ENCODE measurements at regions not wholly inside any gene's neighbourhood (a gene's known extent, or its start where the extent isn't known, plus 50 kb on each side); places are given as distances from the start of the nearest gene placed in this dataset.
"Not testable (repeated sequence)": the region's sequence is repeated elsewhere in the genome, so short reads cannot be mapped to it uniquely, and the experiment has no call there.

GRCh38 chr1:58206749-58207148, 339.8 kb downstream of the OMA1 start:
- no peak for DNase-seq (ENCODE audit: low read depth in 4 of 4, low spot score in 3 of 4)

GRCh38 chr1:58204284-58204683, 342.2 kb downstream of the OMA1 start:
- DNase-seq (ENCODE audit: low read depth in 4 of 4, low spot score in 3 of 4) = no peak

- no peak for DNase-seq (ENCODE audit: low read depth in 4 of 4, low spot score in 3 of 4)
Observed at GRCh38 chr1:58201492-58202106, 344.9 kb downstream of the OMA1 start.

DNA sequence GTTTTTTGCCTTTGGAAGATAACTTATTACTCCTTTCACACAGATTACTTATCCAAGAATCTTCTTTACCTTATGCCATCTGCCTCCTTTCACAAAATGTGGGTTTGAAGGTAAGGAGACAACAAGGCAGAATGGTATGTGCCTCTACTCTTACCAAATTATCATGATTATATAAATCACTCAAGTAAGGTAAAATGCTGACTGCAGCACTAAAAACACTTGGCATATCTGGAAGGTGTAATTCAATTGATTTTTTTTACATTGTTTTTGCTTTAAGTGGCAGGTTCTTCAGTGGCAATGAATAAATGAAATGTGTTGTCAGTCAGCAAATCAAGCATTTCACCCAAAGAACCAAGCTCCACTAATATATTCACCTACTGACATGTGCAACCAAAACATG, 346.1 kb downstream of the OMA1 start:
- no peak for DNase-seq (ENCODE audit: low read depth in 4 of 4, low spot score in 3 of 4)

GRCh38 chr1:58197811-58198210, 348.7 kb downstream of the OMA1 start:
- no peak for DNase-seq (ENCODE audit: low read depth in 4 of 4, low spot score in 3 of 4)

GRCh38 chr1:58190267-58190988, 356.1 kb downstream of the OMA1 start:
- no peak for DNase-seq (ENCODE audit: low read depth in 4 of 4, low spot score in 3 of 4)

DNA sequence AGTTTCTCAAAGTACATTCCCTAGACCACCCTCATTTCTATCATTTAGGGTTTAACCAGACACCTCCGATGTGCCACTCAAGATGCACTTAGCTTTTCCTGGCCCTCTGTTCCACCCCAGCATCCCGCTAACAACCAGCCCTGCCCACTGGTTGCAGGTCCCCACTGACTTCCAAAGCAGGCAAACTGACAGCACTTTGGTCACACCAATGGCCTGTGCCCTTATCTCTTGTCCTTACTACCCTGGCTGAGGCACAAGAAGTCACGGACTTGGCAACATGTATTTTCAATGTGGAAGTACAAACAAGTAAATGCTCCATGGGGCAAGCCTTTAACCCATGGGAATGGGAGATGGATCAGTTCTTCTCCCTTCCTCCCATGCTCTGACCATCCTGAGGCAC, 357.1 kb downstream of the OMA1 start:
- no peak for DNase-seq (ENCODE audit: low read depth in 4 of 4, low spot score in 3 of 4)

- DNase-seq (ENCODE audit: low read depth in 4 of 4, low spot score in 3 of 4) = no peak
Observed at GRCh38 chr1:58183286-58183685, 363.2 kb downstream of the OMA1 start.

DNA sequence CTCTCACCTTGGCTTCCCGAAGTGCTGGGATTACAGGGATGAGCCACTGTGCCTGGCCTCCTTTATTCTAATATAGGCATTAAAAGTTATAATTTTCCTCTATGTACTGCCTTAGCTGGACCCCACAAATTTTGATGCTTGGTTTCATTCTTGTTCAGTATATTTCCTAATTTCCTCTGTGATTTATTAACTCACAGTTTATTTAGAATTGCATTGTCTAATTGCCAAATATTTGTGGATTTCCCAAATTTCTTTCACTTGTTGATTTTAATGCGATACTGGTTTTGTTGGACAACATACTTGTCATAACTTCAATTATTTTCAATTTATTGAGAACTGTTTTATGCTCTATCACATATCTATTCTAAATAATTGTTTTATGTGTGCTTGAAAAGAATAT, 366.0 kb downstream of the OMA1 start:
- DNase-seq (ENCODE audit: low read depth in 4 of 4, low spot score in 3 of 4) = no peak

DNA sequence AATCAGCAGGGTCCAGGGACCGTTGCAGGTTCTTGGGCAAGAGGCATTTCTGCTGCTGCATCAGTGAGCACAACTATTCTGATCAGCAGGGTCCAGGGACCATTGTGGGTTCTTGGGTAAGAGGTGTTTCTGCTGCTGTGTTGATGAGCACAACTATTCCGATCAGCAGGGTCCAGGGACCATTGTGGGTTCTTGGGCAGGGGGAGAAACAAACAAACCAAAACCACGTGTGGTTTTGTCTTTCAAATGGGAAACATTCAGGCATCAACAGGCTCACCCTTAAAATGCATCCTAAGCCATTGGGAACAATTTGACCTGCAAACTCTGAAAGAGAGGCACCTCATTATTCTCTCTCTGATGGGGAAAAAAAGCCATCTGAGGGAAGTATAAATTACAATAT, 377.4 kb downstream of the OMA1 start:
- DNase-seq (ENCODE audit: low read depth in 4 of 4, low spot score in 3 of 4) = not testable (repeated sequence)

DNA sequence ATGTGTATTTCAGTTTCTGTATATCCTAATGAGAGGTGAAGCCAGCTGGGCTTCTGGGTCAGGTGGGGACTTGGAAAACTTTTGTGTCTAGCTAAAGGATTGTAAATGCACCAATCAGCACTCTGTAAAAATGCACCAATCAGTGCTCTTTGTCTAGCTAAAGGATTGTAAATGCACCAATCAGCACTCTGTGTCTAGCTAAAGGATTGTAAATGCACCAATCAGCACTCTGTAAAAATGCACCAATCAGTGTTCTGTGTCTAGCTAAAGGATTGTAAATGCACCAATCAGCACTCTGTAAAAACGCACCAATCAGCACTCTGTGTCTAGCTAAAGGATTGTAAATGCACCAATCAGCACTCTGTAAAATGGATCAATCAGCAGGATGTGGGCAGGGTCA, 379.4 kb downstream of the OMA1 start:
- DNase-seq (ENCODE audit: low read depth in 4 of 4, low spot score in 3 of 4) = not testable (repeated sequence)

GRCh38 chr1:58166417-58166816, 380.1 kb downstream of the OMA1 start:
- DNase-seq (ENCODE audit: low read depth in 4 of 4, low spot score in 3 of 4) = no peak

GRCh38 chr1:58165073-58165472, 381.5 kb downstream of the OMA1 start:
- DNase-seq (ENCODE audit: low read depth in 4 of 4, low spot score in 3 of 4) = no peak

GRCh38 chr1:58162952-58163550, 383.5 kb downstream of the OMA1 start:
- DNase-seq (ENCODE audit: low read depth in 4 of 4, low spot score in 3 of 4) = peak; percentile 49 to 68 (median 59)

DNA sequence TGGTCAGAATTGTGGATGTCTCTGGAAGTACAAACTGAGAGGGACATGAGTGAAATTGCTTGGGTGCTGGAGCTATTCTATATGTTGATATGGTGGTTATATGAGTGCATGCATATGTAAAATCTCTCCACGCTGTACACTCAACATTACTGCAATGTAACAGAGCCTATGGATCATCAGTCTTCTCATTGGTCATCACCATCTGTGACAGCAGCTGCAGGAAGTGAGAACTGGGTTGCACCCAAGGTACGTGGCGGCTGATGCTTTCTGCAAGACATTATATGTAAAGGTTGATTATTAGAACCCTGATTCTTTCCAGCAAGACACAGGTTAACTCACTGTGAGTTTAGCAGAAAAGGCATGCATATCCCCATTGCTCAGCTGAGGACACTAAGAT, 387.1 kb downstream of the OMA1 start:
- DNase-seq (ENCODE audit: low read depth in 4 of 4, low spot score in 3 of 4) = no peak

GRCh38 chr1:58158506-58159433, 387.8 kb downstream of the OMA1 start:
- DNase-seq (ENCODE audit: low read depth in 4 of 4, low spot score in 3 of 4) = no peak

DNA sequence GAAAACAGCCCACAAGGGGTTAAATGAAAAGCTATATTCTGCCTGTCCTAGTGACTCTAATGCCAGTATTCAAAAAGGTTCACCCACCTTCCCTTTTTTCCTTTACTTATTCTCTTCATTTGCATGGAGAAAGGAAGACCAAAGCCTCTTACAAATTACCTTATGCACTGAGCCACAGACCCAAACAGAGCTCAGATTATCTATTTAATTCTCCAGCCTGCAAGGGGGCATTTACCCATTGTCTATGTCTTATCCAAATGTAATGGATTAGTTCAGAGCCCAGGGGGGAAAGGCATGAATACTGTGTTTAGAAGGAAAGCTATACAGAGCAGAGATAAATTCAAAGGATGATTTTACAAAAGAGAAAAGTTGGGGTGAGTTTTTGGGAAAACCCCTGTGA, 388.5 kb downstream of the OMA1 start:
- DNase-seq (ENCODE audit: low read depth in 4 of 4, low spot score in 3 of 4) = no peak

GRCh38 chr1:58157256-58157655, 389.3 kb downstream of the OMA1 start:
- no peak for DNase-seq (ENCODE audit: low read depth in 4 of 4, low spot score in 3 of 4)

DNA sequence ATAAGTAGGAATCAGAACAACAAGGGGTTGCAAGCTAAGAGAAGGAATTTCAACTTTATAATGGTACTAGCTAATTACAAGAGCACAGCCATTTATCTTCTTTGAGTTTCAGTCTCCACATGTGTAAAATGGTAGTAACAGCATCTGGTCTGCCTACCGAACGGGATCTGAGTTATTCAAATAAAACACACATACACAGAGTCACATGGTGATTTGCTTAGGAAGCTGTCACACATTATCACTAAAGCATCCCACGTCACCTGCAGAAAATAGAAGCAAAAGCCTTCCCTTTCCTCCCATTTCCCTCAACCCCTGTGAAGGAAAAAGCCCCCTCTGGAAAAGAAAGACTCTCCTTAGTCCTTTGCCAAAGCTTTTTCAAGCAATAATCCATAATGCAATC, 389.7 kb downstream of the OMA1 start:
- no peak for DNase-seq (ENCODE audit: low read depth in 4 of 4, low spot score in 3 of 4)

- DNase-seq (ENCODE audit: low read depth in 4 of 4, low spot score in 3 of 4) = no peak
Observed at GRCh38 chr1:58156124-58156468, 390.4 kb downstream of the OMA1 start.

DNA sequence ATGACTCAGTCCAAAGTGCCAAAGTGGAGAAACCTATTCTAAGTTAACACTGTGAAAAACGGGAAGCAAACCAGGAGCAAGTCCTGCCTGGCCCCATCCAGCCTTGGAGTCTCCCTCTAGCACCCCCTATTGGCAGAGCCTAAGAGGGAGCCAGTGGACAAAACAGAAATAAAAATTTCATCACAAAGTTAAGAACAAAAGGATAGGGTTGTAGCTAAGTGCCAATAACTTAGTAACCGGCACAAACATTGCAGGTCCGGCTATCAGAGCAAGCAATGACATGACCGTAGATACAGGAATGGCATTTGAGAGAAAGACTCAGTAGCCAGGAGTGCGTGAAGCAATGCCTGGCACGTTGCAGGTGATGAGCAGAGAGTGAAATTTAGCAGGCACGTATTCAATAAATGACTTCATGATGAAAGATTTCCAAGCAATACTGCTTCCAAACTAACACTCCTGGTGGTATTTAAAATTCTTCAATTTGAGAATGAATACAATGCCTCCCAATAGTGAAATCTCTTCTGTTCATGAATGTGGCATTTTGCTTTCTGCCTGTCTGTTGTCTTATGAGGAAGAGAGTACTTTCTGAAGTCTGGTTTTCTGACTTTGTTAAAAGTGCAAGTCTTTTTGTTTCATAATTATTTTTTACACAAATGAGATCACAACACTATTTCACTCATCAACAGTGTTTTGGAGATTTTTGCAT, 391.0 kb downstream of the OMA1 start:
- no peak for DNase-seq (ENCODE audit: low read depth in 4 of 4, low spot score in 3 of 4)

All from right renal pelvis (tissue), 4 donors.